SJCRH30 (cell line): ENCODE measurements at regions not wholly inside any gene's neighbourhood (a gene's known extent, or its start where the extent isn't known, plus 50 kb on each side); places are given as distances from the start of the nearest gene placed in this dataset.
A peak's percentile ranks its signal among the peaks of the same experiment; 100 is the strongest.

Experiments used
- DNase-seq, 2 experiments: peaks; one replicate each; pipeline ENCODE4 v3.0.0-alpha.2; 2015 to 2020
- H3K27ac ChIP-seq: fragments of 250-450 bp; sonication (Bioruptor Pico); 2 replicates; pipeline ENCODE4 v1.5.1; 2020; ENCODE audit warnings: mild to moderate bottlenecking, moderate library complexity
- H3K27me3 ChIP-seq: fragments of 250-450 bp; sonication (Bioruptor Pico); 2 replicates; pipeline ENCODE4 v1.5.1; 2020; ENCODE audit warnings: mild to moderate bottlenecking, moderate library complexity
- H3K36me3 ChIP-seq: fragments of 250-450 bp; sonication (Bioruptor Pico); 2 replicates; pipeline ENCODE4 v1.5.1; 2020; ENCODE audit warnings: mild to moderate bottlenecking, moderate library complexity
- H3K4me1 ChIP-seq: fragments of 250-450 bp; sonication (Bioruptor Pico); 2 replicates; pipeline ENCODE4 v1.5.1; 2020; ENCODE audit warnings: mild to moderate bottlenecking, moderate library complexity
- H3K4me3 ChIP-seq: fragments of 250-450 bp; sonication (Bioruptor Pico); 2 replicates; pipeline ENCODE4 v1.5.1; 2020; ENCODE audit warnings: mild to moderate bottlenecking, moderate library complexity
- H3K9me3 ChIP-seq: fragments of 250-450 bp; sonication (Bioruptor Pico); replicated peaks from 2 replicates; pipeline ENCODE4 v1.5.1; 2020; ENCODE audit warnings: mild to moderate bottlenecking, moderate library complexity

- Histone ChIP-seq H3K27me3 (peaks cover 5% of the 10 kb centered on the region; the same call in 1 of the 2 replicates), H3K4me3 (no peak overlapping the region), H3K27ac (no peak overlapping the region), H3K9me3 (no peaks in the 10 kb centered on the region), H3K36me3 (no peaks in the 10 kb centered on the region), H3K4me1 (no peaks in the 10 kb centered on the region)
- no peak for DNase-seq
Observed at GRCh38 chr7:18081617-18082016, 54.0 kb upstream of the PRPS1L1 start.

DNA sequence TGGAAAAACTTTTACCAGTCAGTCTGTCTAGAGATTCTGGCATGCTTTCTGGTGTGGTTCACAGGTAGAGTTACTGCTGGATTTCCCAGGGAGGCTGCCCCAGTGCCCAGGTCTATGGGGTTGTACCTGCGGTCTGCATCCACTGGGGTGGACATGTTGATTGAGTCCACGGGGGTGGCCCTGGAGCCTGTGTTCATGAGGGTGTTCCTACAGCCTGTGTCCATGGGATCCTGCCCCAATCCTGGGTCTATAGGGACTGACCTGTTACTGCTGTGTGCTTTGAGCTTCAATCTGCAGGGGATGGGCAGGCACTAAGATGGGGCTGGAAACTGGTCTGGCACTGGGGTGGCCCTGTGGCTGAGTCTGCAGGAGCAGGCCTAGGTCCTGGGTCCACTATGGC is 54.5 kb upstream of the PRPS1L1 start:
- Histone ChIP-seq H3K4me3 (no peak overlapping the region), H3K36me3 (no peaks in the 10 kb centered on the region), H3K27ac (no peak overlapping the region), H3K4me1 (no peaks in the 10 kb centered on the region), H3K27me3 (peaks cover 8% of the 10 kb centered on the region), H3K9me3 (no peaks in the 10 kb centered on the region)
- DNase-seq = no peak

DNA sequence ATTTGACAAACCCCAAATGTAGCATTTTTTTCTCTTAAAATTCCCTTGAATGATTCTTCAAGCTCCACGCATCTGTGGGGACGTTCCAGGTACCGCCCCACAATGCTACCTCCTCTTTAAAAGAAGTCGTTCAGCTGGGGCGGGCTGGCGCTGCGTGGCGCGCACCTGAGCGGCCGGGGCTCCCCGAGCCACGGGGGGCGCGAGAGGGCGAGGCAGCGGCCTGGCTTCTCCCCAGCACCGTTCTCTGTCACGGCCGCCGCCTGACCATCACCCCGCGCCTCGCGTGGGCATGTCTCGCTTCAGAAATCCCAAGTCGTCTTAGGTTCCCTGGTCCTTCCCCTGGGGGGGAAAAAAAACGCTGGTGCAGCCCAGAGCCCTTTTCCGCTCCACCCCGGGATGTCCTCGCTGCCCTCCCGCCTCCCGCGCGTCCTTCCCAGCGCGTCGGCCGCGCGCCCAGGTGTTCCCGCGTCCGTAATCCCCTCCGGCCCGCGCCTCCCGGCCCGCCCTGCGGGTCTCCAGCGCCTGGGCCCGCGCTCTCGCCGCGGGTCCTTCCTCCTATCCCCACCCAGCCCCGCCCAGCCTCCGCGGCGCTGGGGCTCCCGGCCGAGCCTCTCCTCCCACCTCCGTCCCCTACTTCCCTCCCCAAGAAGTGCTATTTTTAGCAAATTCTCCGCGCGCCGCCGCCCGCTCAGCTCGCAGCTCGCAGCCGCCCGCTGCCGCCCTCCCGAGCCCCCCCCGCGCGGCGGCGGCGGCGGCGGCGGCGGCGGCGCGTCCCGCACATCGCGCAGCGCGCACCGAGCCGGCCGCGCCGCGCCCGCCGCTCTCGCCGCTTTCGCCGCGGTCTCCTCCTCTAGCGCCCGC is 58.7 kb upstream of the PRPS1L1 start:
- Histone ChIP-seq H3K27ac (no peak overlapping the region), H3K36me3 (no peaks in the 10 kb centered on the region), H3K27me3 (peaks cover 14% of the 10 kb centered on the region), H3K4me3 (peak overlapping the region; percentile 60), H3K9me3 (no peaks in the 10 kb centered on the region), H3K4me1 (no peaks in the 10 kb centered on the region)
- DNase-seq = peak in 1 of 2 experiments; percentile 23

DNA sequence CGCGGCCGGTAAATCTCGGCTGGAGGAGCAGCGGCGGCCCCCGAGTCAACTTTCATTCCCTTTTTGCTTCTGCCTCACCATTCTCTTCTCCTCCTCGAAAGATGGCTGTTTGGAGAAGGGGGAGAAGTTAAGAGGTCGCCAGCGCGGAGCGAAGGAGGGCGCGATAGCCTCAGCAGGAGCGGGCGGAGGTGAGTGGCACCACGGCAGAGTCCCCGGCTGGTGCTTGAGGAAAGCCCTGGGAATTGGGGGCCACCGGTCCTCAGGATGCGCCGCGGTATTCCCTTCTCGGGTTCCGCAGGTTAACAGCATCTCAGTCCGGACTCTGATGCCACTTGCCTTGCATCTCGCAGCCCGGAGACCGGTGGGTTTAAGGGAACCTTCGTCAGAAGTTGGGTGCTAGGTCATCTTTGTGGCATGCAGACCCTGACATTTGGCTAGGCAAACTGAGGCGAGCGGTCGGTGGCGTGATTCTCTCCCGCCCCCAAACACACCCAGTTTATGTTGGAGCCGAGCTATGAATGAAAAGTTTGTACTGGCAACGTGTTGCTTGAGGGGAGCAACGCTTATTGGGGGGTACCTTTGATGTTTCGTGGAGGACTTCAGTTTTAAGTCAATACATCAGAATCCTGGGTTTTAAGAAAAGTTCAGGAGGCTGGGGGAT is 59.5 kb upstream of the PRPS1L1 start:
- peak in 1 of 2 experiments; percentile 23 for DNase-seq
- H3K27ac ChIP-seq = no peak overlapping the region
- peaks cover 14% of the 10 kb centered on the region for H3K27me3 ChIP-seq
- no peaks in the 10 kb centered on the region for H3K4me1 ChIP-seq
- H3K36me3 ChIP-seq = no peaks in the 10 kb centered on the region
- no peaks in the 10 kb centered on the region for H3K9me3 ChIP-seq
- peak overlapping the region; percentile 60 for H3K4me3 ChIP-seq

DNA sequence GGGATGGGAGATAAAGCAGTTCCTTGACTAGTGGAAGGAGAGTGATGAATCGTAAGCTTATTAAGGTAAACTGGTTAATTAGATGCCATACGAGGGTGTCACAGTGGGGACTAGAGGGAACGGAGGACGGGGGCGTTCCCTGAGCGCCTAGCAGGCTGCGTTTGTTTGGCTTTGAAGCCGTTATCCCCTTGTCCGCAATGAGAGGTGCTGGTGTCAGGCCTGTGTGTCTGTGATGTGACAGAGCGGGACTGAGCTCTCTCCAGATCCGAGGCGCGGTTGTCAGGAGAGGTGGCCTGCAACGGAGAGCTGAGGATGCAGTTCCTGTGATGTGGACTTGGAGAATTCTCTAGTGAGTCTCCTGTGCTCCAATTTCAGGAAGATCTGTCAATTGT is 60.0 kb upstream of the PRPS1L1 start:
- H3K27me3 ChIP-seq = peaks cover 14% of the 10 kb centered on the region
- H3K27ac ChIP-seq = no peak overlapping the region
- H3K4me1 ChIP-seq = no peaks in the 10 kb centered on the region
- no peak overlapping the region for H3K4me3 ChIP-seq
- H3K36me3 ChIP-seq = no peaks in the 10 kb centered on the region
- DNase-seq = no peak
- no peaks in the 10 kb centered on the region for H3K9me3 ChIP-seq

- Histone ChIP-seq H3K4me1 (no peaks in the 10 kb centered on the region), H3K9me3 (peaks cover 3% of the 10 kb centered on the region), H3K27ac (no peak overlapping the region), H3K4me3 (no peak overlapping the region), H3K27me3 (no peaks in the 10 kb centered on the region), H3K36me3 (no peaks in the 10 kb centered on the region)
- no peak for DNase-seq
Observed at GRCh38 chr7:18096087-18096486, 68.4 kb upstream of the PRPS1L1 start.

- Histone ChIP-seq H3K4me3 (no peak overlapping the region), H3K4me1 (0 out of 2 replicates have a peak, but pooled peaks cover 4% of the 10 kb centered on the region), H3K27ac (no peak overlapping the region), H3K27me3 (no peaks in the 10 kb centered on the region), H3K9me3 (peaks cover 3% of the 10 kb centered on the region), H3K36me3 (no peaks in the 10 kb centered on the region)
- DNase-seq = no peak
Observed at GRCh38 chr7:18102576-18102975, 74.9 kb upstream of the PRPS1L1 start.

DNA sequence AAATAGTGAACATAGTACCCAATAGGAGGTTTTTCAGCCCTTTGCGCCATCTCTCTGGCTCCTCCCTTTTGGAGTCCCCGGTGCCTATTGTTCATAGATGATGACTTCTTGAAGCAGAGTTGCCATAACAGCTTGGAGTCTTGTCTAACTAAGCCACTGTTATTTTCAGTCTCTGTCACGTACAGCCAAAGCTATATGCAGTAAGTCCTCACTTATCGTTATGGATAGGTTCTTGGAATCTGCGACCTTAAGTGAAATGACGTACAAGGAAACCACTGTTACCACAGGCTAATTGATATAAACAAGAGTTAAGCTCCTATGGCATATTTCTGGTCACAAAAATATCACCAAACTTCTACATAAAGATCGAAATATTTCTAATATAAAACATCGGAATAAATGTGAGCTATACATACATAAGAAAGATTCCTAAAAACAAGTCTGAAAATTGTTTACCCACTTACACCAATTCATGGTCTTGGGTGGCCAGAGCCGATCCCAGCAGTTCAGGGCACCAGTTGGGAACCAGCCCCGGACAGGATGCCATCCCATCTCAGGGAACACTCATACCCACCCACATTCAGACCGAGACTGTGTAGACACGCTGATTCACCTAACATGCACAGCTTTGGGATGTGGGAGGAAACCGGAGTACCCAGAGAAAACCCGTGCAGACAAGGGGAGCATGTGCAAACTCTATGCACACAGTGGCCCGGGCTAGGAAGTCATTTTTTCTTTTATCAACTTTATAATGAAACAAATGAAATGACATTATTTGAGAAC is 76.0 kb upstream of the PRPS1L1 start:
- H3K4me1 ChIP-seq = 0 out of 2 replicates have a peak, but pooled peaks cover 4% of the 10 kb centered on the region
- H3K27ac ChIP-seq = no peak overlapping the region
- no peak overlapping the region for H3K4me3 ChIP-seq
- no peaks in the 10 kb centered on the region for H3K27me3 ChIP-seq
- no peaks in the 10 kb centered on the region for H3K36me3 ChIP-seq
- no peak for DNase-seq
- H3K9me3 ChIP-seq = peaks cover 3% of the 10 kb centered on the region; the same call in 1 of the 2 replicates

- H3K9me3 ChIP-seq = no peaks in the 10 kb centered on the region
- H3K27ac ChIP-seq = no peak overlapping the region
- no peaks in the 10 kb centered on the region for H3K27me3 ChIP-seq
- H3K4me3 ChIP-seq = no peak overlapping the region
- H3K4me1 ChIP-seq = no peaks in the 10 kb centered on the region
- H3K36me3 ChIP-seq = no peaks in the 10 kb centered on the region
- DNase-seq = no peak
Observed at GRCh38 chr7:18109762-18110161, 82.1 kb upstream of the PRPS1L1 start.

DNA sequence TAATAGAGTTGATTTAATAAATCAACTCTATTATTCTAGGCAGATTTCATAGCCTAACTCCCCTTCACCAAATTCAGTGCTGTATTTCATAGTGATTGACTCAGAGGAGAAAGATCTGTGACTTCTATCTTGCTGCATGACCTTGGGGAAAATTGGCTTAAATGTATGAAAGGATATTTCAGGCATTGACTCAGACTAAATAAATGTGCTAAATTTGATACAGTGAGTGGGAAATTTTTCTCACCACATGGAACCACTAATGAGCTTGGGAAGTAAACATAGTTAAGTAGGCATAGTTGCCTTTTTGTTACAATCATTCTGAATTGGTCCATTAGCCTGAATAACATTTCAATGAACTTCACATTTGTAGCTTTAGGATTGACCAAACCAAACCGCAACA is 89.0 kb upstream of the PRPS1L1 start:
- DNase-seq = no peak
- no peaks in the 10 kb centered on the region for H3K4me1 ChIP-seq
- no peaks in the 10 kb centered on the region for H3K36me3 ChIP-seq
- no peak overlapping the region for H3K27ac ChIP-seq
- H3K4me3 ChIP-seq = no peak overlapping the region
- H3K27me3 ChIP-seq = no peaks in the 10 kb centered on the region
- H3K9me3 ChIP-seq = no peaks in the 10 kb centered on the region

GRCh38 chr7:18117482-18117881 is 89.8 kb upstream of the PRPS1L1 start:
- H3K4me3 ChIP-seq = no peak overlapping the region
- H3K27ac ChIP-seq = no peak overlapping the region
- H3K4me1 ChIP-seq = no peaks in the 10 kb centered on the region
- no peaks in the 10 kb centered on the region for H3K27me3 ChIP-seq
- DNase-seq = no peak
- H3K36me3 ChIP-seq = no peaks in the 10 kb centered on the region
- H3K9me3 ChIP-seq = no peaks in the 10 kb centered on the region; the same call in 1 of the 2 replicates

DNA sequence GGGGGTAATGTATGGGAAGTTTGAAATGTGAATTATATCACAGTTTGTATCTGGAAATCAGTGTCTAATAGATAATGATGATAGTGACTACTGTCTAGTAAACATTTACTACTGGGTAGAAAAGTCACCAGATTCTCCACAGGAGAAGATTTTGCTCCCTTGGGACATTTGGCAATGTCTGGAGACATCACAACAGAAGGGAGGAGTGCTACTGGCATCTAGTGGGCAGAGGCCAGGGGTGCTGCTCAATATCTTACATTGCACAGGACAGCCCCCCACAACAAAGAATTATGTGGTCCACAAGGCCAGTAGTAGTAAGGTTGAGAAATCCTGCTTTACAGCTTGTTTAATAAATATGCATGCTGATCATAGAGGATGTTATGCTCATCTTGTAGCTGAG is 92.3 kb upstream of the PRPS1L1 start:
- no peak overlapping the region for H3K4me3 ChIP-seq
- no peak for DNase-seq

GRCh38 chr7:18123508-18124239 is 96.0 kb upstream of the PRPS1L1 start:
- DNase-seq = no peak
- no peak overlapping the region for H3K4me3 ChIP-seq
- H3K27me3 ChIP-seq = no peaks in the 10 kb centered on the region
- H3K9me3 ChIP-seq = no peaks in the 10 kb centered on the region; the same call in 1 of the 2 replicates
- H3K36me3 ChIP-seq = no peaks in the 10 kb centered on the region
- H3K27ac ChIP-seq = no peak overlapping the region
- peaks cover 6% of the 10 kb centered on the region for H3K4me1 ChIP-seq

More for the DNA sequence above, 92.3 kb upstream of the PRPS1L1 start:
- H3K27me3 ChIP-seq = no peaks in the 10 kb centered on the region
- no peaks in the 10 kb centered on the region; the same call in 1 of the 2 replicates for H3K9me3 ChIP-seq
- H3K36me3 ChIP-seq = no peaks in the 10 kb centered on the region
- H3K27ac ChIP-seq = no peak overlapping the region
- H3K4me1 ChIP-seq = peaks cover 4% of the 10 kb centered on the region

DNA sequence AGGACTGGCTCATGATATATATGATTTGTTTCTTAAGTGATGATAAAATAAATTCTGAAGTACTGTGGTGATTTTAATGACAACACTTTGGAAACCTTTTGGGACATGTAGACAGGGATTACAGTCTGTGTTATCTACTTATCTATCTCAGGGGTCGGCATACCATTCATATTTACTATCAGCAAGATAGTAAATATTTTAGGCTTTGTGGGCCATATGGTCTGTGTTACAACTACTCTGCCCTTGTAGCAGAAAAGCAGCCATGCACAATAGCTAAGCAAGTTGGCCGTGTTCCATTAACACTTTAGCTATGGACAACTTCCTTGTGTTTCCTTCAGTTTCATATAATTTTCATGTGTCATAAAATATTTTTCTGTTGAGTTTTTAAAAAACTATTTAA is 97.8 kb upstream of the PRPS1L1 start:
- Histone ChIP-seq H3K4me1 (peaks cover 6% of the 10 kb centered on the region), H3K27ac (no peak overlapping the region), H3K36me3 (no peaks in the 10 kb centered on the region), H3K4me3 (no peak overlapping the region), H3K9me3 (no peaks in the 10 kb centered on the region; the same call in 1 of the 2 replicates), H3K27me3 (no peaks in the 10 kb centered on the region)
- DNase-seq = no peak
